ENCODE measurements at regions not wholly inside any gene's neighbourhood (a gene's known extent, or its start where the extent isn't known, plus 50 kb on each side); places are given as distances from the start of the nearest gene placed in this dataset.

DNA sequence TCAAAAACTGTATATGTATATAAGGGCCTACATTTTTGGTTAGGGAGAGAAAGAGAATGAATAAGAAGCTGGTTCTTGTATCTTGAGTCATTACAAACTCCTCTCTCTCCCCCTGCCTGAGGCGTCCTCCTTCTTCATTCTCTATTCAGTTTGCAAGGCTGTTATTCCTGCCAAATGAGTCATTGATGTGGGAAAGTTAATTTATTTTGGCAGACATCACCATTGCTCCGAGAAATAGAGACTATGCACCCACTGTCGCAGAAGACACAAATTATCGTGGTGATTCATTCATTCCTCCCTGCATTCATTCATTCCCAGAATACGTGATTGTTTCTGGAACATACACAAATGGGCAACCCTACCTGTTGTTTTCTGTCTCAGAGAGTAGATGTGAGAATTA is 112.5 kb upstream of the MED13L start:
- no peak overlapping the region for H3K4me2 ChIP-seq (ENCODE audit: insufficient read depth, insufficient read length, low read length)
- no peak overlapping the region for H2BK15ac ChIP-seq (ENCODE audit: low read depth, low read length)
- H3K79me1 ChIP-seq (ENCODE audit: insufficient read depth, low read depth, low read length, poor library complexity, severe bottlenecking) = no peaks in the 10 kb centered on the region
- no peaks in the 10 kb centered on the region for H3K23me2 ChIP-seq (ENCODE audit: insufficient read length, low read depth, low read length, poor library complexity, severe bottlenecking)
- no peak overlapping the region for H2BK12ac ChIP-seq (ENCODE audit: insufficient read length, low read depth, low read length)
- no peak overlapping the region for H4K8ac ChIP-seq (replicated peaks; ENCODE audit: insufficient read length, low read depth, low read length)
- H2BK20ac ChIP-seq (ENCODE audit: low read depth, low read length, poor library complexity, severe bottlenecking) = no peak overlapping the region
- no peaks in the 10 kb centered on the region for H3K79me2 ChIP-seq (ENCODE audit: insufficient read depth, low read length)
- Mint-ChIP-seq H3K4me3 (no peak overlapping the region), H3K4me1 (peaks cover 4 to 5% of the 10 kb centered on the region in 2 experiments), H3K36me3 (ENCODE audit: insufficient read depth in 1 of 3, low read depth in 3 of 3) (no peaks in the 10 kb centered on the region; a peak in 2 of 7 replicates), H3K27me3 (ENCODE audit: low read depth) (no peaks in the 10 kb centered on the region), H3K27ac (no peak overlapping the region), H3K9me3 (peaks cover 0 to 3% of the 10 kb centered on the region in 2 experiments; a peak in 2 of 5 replicates)
- H3K9me3 ChIP-seq (ENCODE audit: control insufficient read depth, low read depth, low read length) = no peaks in the 10 kb centered on the region
- H3K18ac ChIP-seq (ENCODE audit: insufficient read length, low read depth, low read length) = no peak overlapping the region
- no CpG with 5 or more reads among the region's 5 CpGs for WGBS (ENCODE audit: extremely low coverage, insufficient read length, low lambda C conversion rate)
- H3K9ac ChIP-seq (ENCODE audit: extremely low read depth, insufficient read length, low read length) = no peak overlapping the region
- H3K23ac ChIP-seq (ENCODE audit: insufficient read length, low read depth, low read length) = no peak overlapping the region
- H4K91ac ChIP-seq (ENCODE audit: insufficient read length, low read depth, low read length) = no peak overlapping the region
- peaks cover 3% of the 10 kb centered on the region; the same call in 1 of the 2 replicates for H3K4me1 ChIP-seq (ENCODE audit: insufficient read depth, low read length)
- no peak overlapping the region for H3K14ac ChIP-seq (ENCODE audit: insufficient read depth, low read length)
- TF ChIP-seq CTCF (conservative IDR thresholded peaks at IDR 0.05) = no peak
- H2BK5ac ChIP-seq (ENCODE audit: insufficient read length, low read length) = no peak overlapping the region
- H3K4ac ChIP-seq (ENCODE audit: low read depth, low read length) = no peak overlapping the region
- H3K27ac ChIP-seq (ENCODE audit: insufficient read length, low read depth, low read length) = no peak overlapping the region
- no peak overlapping the region for H2AK5ac ChIP-seq (ENCODE audit: insufficient read length, low read length)
- DNase-seq = no peak
- no peak overlapping the region for H4K5ac ChIP-seq (ENCODE audit: insufficient read length, low read depth, low read length)
- no peaks in the 10 kb centered on the region for H3K27me3 ChIP-seq (ENCODE audit: insufficient read depth, low read length)
- no peak overlapping the region for H2AFZ ChIP-seq (ENCODE audit: low read length)
- no peaks in the 10 kb centered on the region for H4K20me1 ChIP-seq (ENCODE audit: control insufficient read depth, insufficient read depth, insufficient read length)
- H3T11ph ChIP-seq (ENCODE audit: low read length) = no peak overlapping the region
- no peak overlapping the region for H2BK120ac ChIP-seq (ENCODE audit: low read depth, low read length, poor library complexity, severe bottlenecking)
- H3K56ac ChIP-seq (ENCODE audit: insufficient read length, low read depth, low read length) = no peak overlapping the region
